HG03354 (cell line): ENCODE measurements at regions not wholly inside any gene's neighbourhood (a gene's known extent, or its start where the extent isn't known, plus 50 kb on each side); places are given as distances from the start of the nearest gene placed in this dataset.

ENCODE experiments used
- ATAC-seq: cut with Tn5 transposase; IDR thresholded peaks from one replicate; pipeline ENCODE4 v1.9.1; 2021; ENCODE audit warnings: mild to moderate bottlenecking; ENCODE audit not compliant: unreplicated experiment, poor library complexity, severe bottlenecking

- no peak for ATAC-seq
Observed at GRCh38 chr1:170857955-170858354, 77.4 kb upstream of the MROH9 start.

DNA sequence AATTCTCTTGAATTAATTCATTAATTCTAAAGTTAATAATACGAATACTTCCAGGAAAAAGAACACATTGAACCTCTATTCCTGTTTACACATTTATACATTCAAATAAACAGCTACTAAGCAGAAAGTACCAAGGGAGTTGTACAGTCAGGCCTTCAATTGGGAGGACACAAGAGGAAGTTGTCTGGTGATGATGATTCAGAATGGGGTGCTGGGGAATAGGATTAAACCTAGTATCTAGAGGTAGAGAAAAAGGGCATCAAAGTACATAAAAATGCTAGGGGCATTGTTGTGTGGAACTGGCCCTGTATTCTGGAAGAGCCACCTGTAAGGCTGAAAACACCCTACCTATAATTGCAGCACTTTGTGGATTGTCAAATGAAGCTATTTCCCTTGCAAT is 71.7 kb upstream of the MROH9 start:
- no peak for ATAC-seq

- ATAC-seq, result no peak
Observed at GRCh38 chr1:170864238-170864637, 71.1 kb upstream of the MROH9 start.

GRCh38 chr1:170864876-170865538 is 70.3 kb upstream of the MROH9 start:
- ATAC-seq, result no peak

DNA sequence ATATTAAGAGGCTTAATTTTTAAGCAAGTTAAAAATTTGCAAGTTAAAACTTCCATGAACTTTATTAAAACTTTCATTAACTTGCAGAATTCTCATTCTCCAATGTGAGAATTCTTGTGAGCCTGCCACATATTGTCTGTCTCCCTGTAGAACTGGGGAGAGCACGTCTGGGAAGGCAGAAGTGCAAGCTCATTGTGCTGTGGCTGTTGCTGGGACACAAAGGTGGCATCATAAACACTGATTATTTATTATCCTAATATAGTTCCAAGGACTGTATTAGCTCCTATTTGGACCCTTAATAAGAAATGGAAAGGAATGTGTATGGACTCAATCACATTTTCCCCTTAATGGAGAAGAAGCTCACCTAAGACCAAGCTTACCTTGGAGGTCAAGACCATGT is 68.7 kb upstream of the MROH9 start:
- no peak for ATAC-seq

DNA sequence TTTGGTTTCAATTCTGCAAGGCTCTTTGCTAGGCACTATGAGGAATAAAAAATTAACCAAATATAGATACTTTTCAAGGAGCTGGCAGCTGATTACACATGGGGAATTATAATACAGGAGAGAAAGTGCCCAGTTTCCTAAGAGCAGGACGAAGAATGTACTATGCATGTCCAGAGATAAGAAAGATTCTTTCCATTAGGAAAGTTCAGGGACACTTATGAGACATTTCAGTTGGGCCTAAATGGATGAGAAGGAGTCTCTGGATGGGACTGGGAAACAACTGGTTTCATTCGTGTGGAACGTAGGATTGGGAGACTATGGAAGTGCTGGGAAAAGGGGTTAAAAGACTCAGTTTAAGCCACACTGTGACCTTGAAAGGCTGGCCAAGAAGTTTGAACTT is 63.5 kb upstream of the MROH9 start:
- ATAC-seq, result no peak

GRCh38 chr1:170872663-170873062 is 62.7 kb upstream of the MROH9 start:
- no peak for ATAC-seq

- ATAC-seq, result no peak
Observed at GRCh38 chr1:170874671-170875070, 60.7 kb upstream of the MROH9 start.

DNA sequence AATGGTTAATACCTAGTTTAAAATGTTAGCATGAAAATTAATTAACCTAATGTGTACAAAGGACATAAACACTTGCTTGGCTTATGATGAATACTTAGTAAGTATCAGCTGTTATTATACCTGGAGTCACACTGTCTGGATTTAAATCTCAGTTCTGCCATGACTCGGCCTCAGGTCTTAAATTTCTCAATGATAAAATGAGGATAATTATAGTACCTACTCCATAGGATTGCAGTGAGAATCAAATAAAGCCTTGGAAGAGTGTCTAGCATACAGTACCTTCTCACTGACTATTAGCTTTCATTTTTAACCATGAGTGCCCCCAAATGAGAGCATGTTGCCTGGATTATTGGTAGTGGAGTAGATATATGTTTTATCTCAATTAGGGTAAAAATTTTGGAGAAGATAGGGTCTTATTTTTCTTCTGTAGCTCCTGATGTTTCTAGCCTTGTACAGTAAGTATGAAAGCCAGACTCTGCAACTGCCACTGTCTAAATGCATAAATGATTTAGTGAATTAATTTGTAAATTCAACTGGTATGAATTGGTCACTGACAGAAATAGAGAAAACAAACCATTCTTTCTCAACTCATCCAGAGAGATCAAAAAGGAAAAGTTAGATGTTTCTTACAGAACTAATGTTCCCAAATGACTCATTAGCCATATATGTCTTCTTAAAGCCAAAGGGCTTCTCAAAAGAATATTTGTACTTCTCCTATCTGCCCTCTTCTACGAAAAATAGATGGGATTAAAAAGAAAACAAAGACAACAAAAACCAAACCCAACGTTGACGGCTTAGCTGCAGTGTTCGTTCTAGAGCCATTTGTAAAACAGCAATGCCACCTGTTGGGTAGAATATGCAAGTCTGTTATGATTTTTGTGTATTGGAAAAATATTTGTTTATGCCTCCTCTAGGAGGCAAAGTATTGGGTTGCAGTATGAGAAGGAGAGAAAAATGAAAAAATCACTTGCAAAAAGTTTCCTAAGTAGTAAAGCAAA is 53.8 kb upstream of the MROH9 start:
- ATAC-seq, result no peak
